OCI-LY3 (cell line): ENCODE measurements at regions not wholly inside any gene's neighbourhood (a gene's known extent, or its start where the extent isn't known, plus 50 kb on each side); places are given as distances from the start of the nearest gene placed in this dataset.

Experiments
- H2AFZ ChIP-seq: fragments of 200-600, 300-600 bp; shearing (Covaris generic); 2 replicates; pipeline ENCODE4 v1.6.0; 2014; ENCODE audit warnings: antibody characterized with exemption, low read depth, low read length
- H3K27ac ChIP-seq: fragments of 200-600, 300-600 bp; sonication (generic); 2 replicates; pipeline ENCODE4 v1.5.1; 2014; ENCODE audit warnings: mild to moderate bottlenecking, low read length, moderate library complexity, mixed read lengths
- H3K27me3 ChIP-seq: fragments of 200-600, 300-600 bp; sonication (generic); 2 replicates; pipeline ENCODE4 v1.6.1; 2014; ENCODE audit warnings: low read depth, low read length, mixed read lengths
- H3K36me3 ChIP-seq: fragments of 200-600, 300-600 bp; sonication (generic); replicated peaks from 2 replicates; pipeline ENCODE3; 2014; ENCODE audit warnings: low read depth, low read length, mixed read lengths
- H3K4me1 ChIP-seq: fragments of 300-600, 200-600 bp; sonication (generic); 2 replicates; pipeline ENCODE4 v1.6.1; 2014; ENCODE audit warnings: low read length, mixed read lengths
- H3K4me2 ChIP-seq: fragments of 200-600, 300-600 bp; sonication (generic); 2 replicates; pipeline ENCODE4 v1.6.1; 2014; ENCODE audit warnings: low read length, mixed read lengths
- H3K4me3 ChIP-seq: fragments of 300-600, 200-600 bp; sonication (generic); 2 replicates; pipeline ENCODE4 v1.5.1; 2014; ENCODE audit warnings: antibody characterized with exemption, mild to moderate bottlenecking, low read length, moderate library complexity
- H3K79me2 ChIP-seq: fragments of 300-600, 200-600 bp; shearing (Covaris generic); 2 replicates; pipeline ENCODE4 v1.6.1; 2014; ENCODE audit warnings: mild to moderate bottlenecking, low read length, mixed read lengths
- H3K9ac ChIP-seq: fragments of 300-600, 200-600 bp; shearing (Covaris generic); 2 replicates; pipeline ENCODE4 v1.6.0; 2014; ENCODE audit warnings: mild to moderate bottlenecking, low read length, moderate library complexity
- H3K9me3 ChIP-seq: fragments of 200-600, 300-600 bp; shearing (Covaris generic); 2 replicates; pipeline ENCODE4 v1.6.1; 2014; ENCODE audit warnings: low read length, mixed read lengths; ENCODE audit not compliant: insufficient read depth
- H4K20me1 ChIP-seq: fragments of 200-600, 300-600 bp; sonication (generic); 2 replicates; pipeline ENCODE4 v1.6.1; 2016; ENCODE audit warnings: low read length, mixed read lengths; ENCODE audit not compliant: insufficient read depth
- EZH2phosphoT487 ChIP-seq: fragments of 200-600 bp; shearing (Covaris generic); IDR thresholded peaks from 2 replicates; pipeline ENCODE4 v1.6.1; 2018; ENCODE audit warnings: antibody characterized with exemption, mixed run types, low read depth
- TF ChIP-seq, protein P1 (sequence below): fragments of 200-600, 300-600 bp; sonication (generic); IDR thresholded peaks from 2 replicates; pipeline ENCODE4 v1.5.1; 2014; ENCODE audit warnings: antibody characterized with exemption, low read length, low read depth

DNA sequence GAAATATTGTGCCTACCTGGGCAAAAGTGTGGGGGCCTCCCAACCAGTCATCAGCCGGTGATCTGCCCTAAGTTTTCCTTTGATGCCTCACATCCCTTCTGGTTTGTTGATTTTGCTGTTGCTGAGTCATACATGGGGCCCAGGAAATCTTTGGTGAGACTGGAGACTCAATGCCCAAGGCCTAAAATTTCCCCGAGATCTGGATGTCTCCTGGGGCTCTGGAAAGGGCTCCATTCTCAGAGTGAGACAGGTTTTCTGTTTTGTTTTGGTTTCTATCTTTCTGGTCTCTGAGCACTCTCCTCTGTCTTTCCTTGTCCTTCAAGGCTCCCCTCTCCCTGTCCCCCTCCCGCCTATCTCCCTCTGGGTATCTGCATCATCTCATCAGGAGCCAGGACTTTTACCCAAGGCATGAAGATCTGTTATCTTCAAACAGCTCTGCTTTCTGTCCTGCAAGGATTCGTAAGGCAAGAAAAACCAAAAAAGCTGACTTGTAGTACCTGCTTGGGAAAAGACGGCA is 152.8 kb upstream of the MAX start:
- Histone ChIP-seq H2AFZ (no peak overlapping the region), H3K27me3 (peaks cover 39% of the 10 kb centered on the region), H3K4me1 (no peaks in the 10 kb centered on the region), H4K20me1 (no peaks in the 10 kb centered on the region), H3K36me3 (no peaks in the 10 kb centered on the region), H3K9ac (no peak overlapping the region), H3K27ac (no peak overlapping the region), H3K79me2 (no peaks in the 10 kb centered on the region), H3K4me3 (no peak overlapping the region), H3K4me2 (no peak overlapping the region), H3K9me3 (no peaks in the 10 kb centered on the region)
- TF ChIP-seq, protein P1, sequence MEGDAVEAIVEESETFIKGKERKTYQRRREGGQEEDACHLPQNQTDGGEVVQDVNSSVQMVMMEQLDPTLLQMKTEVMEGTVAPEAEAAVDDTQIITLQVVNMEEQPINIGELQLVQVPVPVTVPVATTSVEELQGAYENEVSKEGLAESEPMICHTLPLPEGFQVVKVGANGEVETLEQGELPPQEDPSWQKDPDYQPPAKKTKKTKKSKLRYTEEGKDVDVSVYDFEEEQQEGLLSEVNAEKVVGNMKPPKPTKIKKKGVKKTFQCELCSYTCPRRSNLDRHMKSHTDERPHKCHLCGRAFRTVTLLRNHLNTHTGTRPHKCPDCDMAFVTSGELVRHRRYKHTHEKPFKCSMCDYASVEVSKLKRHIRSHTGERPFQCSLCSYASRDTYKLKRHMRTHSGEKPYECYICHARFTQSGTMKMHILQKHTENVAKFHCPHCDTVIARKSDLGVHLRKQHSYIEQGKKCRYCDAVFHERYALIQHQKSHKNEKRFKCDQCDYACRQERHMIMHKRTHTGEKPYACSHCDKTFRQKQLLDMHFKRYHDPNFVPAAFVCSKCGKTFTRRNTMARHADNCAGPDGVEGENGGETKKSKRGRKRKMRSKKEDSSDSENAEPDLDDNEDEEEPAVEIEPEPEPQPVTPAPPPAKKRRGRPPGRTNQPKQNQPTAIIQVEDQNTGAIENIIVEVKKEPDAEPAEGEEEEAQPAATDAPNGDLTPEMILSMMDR = no peak
- TF ChIP-seq EZH2phosphoT487 = no peak

GRCh38 chr14:65255583-65256461 is 153.5 kb upstream of the MAX start:
- no peak overlapping the region for H3K9ac ChIP-seq
- H3K4me1 ChIP-seq = no peaks in the 10 kb centered on the region
- H3K36me3 ChIP-seq = no peaks in the 10 kb centered on the region
- no peaks in the 10 kb centered on the region for H3K79me2 ChIP-seq
- no peak overlapping the region for H3K4me2 ChIP-seq
- H3K4me3 ChIP-seq = no peak overlapping the region
- H3K27me3 ChIP-seq = peaks cover 46% of the 10 kb centered on the region
- no peaks in the 10 kb centered on the region for H4K20me1 ChIP-seq
- no peak for TF ChIP-seq EZH2phosphoT487
- TF ChIP-seq, protein P1 = no peak
- no peak overlapping the region for H2AFZ ChIP-seq
- no peak overlapping the region for H3K27ac ChIP-seq
- no peaks in the 10 kb centered on the region for H3K9me3 ChIP-seq

DNA sequence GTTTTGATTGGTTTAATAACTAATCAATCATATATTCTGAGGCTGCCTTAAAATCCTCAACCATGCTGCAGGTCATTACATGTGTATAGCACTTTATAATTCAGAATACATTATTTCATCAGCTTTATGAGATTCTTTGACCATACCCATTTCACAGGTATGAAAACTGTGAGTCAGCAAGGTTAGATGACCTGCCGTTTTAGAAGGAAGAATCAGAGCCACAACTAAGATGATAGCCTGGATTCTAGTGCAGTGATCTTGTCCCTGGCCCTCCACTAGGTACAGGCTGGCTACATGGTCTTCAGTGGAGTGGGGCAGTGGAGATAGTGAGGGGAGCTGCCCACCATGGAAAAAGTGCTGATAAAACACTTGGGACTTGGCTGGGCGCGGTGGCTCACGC is 154.4 kb upstream of the MAX start:
- no peak for TF ChIP-seq EZH2phosphoT487
- TF ChIP-seq, protein P1 = no peak
- H3K4me3 ChIP-seq = no peak overlapping the region
- H3K27me3 ChIP-seq = peaks cover 52% of the 10 kb centered on the region
- H3K79me2 ChIP-seq = no peaks in the 10 kb centered on the region
- no peak overlapping the region for H2AFZ ChIP-seq
- no peak overlapping the region for H3K9ac ChIP-seq
- H3K36me3 ChIP-seq = no peaks in the 10 kb centered on the region
- H3K27ac ChIP-seq = no peak overlapping the region
- H3K4me2 ChIP-seq = no peak overlapping the region
- H4K20me1 ChIP-seq = no peaks in the 10 kb centered on the region
- no peaks in the 10 kb centered on the region for H3K9me3 ChIP-seq
- no peaks in the 10 kb centered on the region for H3K4me1 ChIP-seq

DNA sequence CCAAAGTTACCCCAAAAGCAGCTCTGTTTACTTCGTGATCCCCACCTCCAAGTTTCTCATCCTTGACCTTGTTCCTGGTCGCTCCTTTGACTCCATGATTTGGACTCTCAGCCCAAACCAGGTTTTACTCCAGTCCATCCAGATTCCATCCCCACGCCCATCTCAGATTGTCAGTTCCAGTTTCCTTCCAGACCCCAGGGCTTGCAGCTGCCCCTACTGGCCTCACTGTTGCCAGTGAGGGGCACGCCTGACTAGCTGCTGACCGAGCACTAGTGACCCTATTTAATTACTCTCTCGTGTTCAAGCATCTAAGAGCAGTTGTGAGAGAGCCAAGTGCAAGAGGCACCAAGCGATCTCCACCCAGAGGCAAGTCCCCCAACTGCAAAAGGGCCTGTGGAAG is 155.1 kb upstream of the FUT8 start:
- Histone ChIP-seq H3K9me3 (no peaks in the 10 kb centered on the region), H2AFZ (no peak overlapping the region), H3K27me3 (peaks cover 52% of the 10 kb centered on the region), H3K4me3 (no peak overlapping the region), H3K79me2 (no peaks in the 10 kb centered on the region), H4K20me1 (no peaks in the 10 kb centered on the region), H3K4me2 (no peak overlapping the region), H3K4me1 (no peaks in the 10 kb centered on the region), H3K36me3 (no peaks in the 10 kb centered on the region), H3K27ac (no peak overlapping the region), H3K9ac (no peak overlapping the region)
- TF ChIP-seq, protein P1 = no peak
- no peak for TF ChIP-seq EZH2phosphoT487
